ENCODE measurements at regions not wholly inside any gene's neighbourhood (a gene's known extent, or its start where the extent isn't known, plus 50 kb on each side); places are given as distances from the start of the nearest gene placed in this dataset.

GRCh38 chr3:190731596-190731995 lies 130.9 kb downstream of the GMNC start:
- Histone ChIP-seq H3K9me3 (replicated peaks in 1 of 11) (no peaks in the 10 kb centered on the region), H3K4me2 (no peak overlapping the region), H3K9ac (no peak overlapping the region), H3K36me3 (no peaks in the 10 kb centered on the region), H3K27ac (no peak overlapping the region), H4K20me1 (no peaks in the 10 kb centered on the region), H3K4me3 (no peak overlapping the region), H3K4me1 (peaks cover 0 to 17% (median 2%) of the 10 kb centered on the region in 10 experiments; a peak in 5 of 20 replicates), H3K27me3 (no peaks in the 10 kb centered on the region)
- no peak for TF ChIP-seq Cebpa-rat (IDR thresholded peaks at IDR 0.05)

GRCh38 chr3:190728574-190729246 lies 133.8 kb downstream of the GMNC start:
- TF ChIP-seq Cebpa-rat (IDR thresholded peaks at IDR 0.05): 0 out of 22 replicates have a peak, but pooled peaks of 1 of the 11 experiments have one; percentile 19
- Histone ChIP-seq H3K27me3 (no peaks in the 10 kb centered on the region), H3K4me3 (no peak overlapping the region), H3K4me1 (peaks cover 0 to 13% (median 2%) of the 10 kb centered on the region in 10 experiments; a peak in 5 of 20 replicates), H4K20me1 (no peaks in the 10 kb centered on the region), H3K9ac (no peak overlapping the region), H3K4me2 (peak overlapping the region in 1 of 11 experiments; percentile 3; a peak in 1 of 22 replicates), H3K27ac (no peak overlapping the region; a peak in 1 of 22 replicates), H3K9me3 (replicated peaks in 1 of 11) (no peaks in the 10 kb centered on the region), H3K36me3 (no peaks in the 10 kb centered on the region)

GRCh38 chr3:190722181-190722905 lies 140.2 kb downstream of the GMNC start:
- no peak overlapping the region for H3K9ac ChIP-seq
- no peak overlapping the region for H3K27ac ChIP-seq
- no peak for TF ChIP-seq Cebpa-rat (IDR thresholded peaks at IDR 0.05)
- no peaks in the 10 kb centered on the region for H4K20me1 ChIP-seq
- no peaks in the 10 kb centered on the region for H3K36me3 ChIP-seq
- H3K27me3 ChIP-seq: no peaks in the 10 kb centered on the region
- H3K9me3 ChIP-seq (replicated peaks in 1 of 11): no peaks in the 10 kb centered on the region
- H3K4me2 ChIP-seq: peak overlapping the region in 1 of 11 experiments; percentile 48; a peak in 1 of 22 replicates
- peaks cover 0 to 13% (median 7%) of the 10 kb centered on the region in 10 experiments; a peak in 13 of 20 replicates for H3K4me1 ChIP-seq
- H3K4me3 ChIP-seq: no peak overlapping the region

- H3K9ac ChIP-seq: no peak overlapping the region
- H3K4me3 ChIP-seq: no peak overlapping the region
- peak overlapping the region in 10 of 11 experiments; percentile 2 to 48 (median 24); a peak in 11 of 22 replicates for H3K4me2 ChIP-seq
- TF ChIP-seq Cebpa-rat (IDR thresholded peaks at IDR 0.05): no peak
- no peaks in the 10 kb centered on the region for H3K27me3 ChIP-seq
- H3K36me3 ChIP-seq: no peaks in the 10 kb centered on the region
- peaks cover 0 to 13% (median 7%) of the 10 kb centered on the region in 10 experiments; a peak in 13 of 20 replicates for H3K4me1 ChIP-seq
- H3K9me3 ChIP-seq (replicated peaks in 1 of 11): no peaks in the 10 kb centered on the region
- no peaks in the 10 kb centered on the region for H4K20me1 ChIP-seq
- H3K27ac ChIP-seq: no peak overlapping the region
These were observed 141.2 kb downstream of the GMNC start for GRCh38 chr3:190721330-190721729.

GRCh38 chr3:190718671-190719070 lies 143.8 kb downstream of the GMNC start:
- TF ChIP-seq Cebpa-rat (IDR thresholded peaks at IDR 0.05): no peak
- peaks cover 0 to 13% (median 7%) of the 10 kb centered on the region in 10 experiments; a peak in 13 of 20 replicates for H3K4me1 ChIP-seq
- H3K36me3 ChIP-seq: no peaks in the 10 kb centered on the region
- no peak overlapping the region for H3K4me2 ChIP-seq
- no peak overlapping the region for H3K9ac ChIP-seq
- H3K27me3 ChIP-seq: no peaks in the 10 kb centered on the region
- H4K20me1 ChIP-seq: no peaks in the 10 kb centered on the region
- no peaks in the 10 kb centered on the region for H3K9me3 ChIP-seq (replicated peaks in 1 of 11)
- H3K4me3 ChIP-seq: no peak overlapping the region
- no peak overlapping the region for H3K27ac ChIP-seq

GRCh38 chr3:190718097-190718496 lies 144.4 kb downstream of the GMNC start:
- H3K9ac ChIP-seq: no peak overlapping the region
- H4K20me1 ChIP-seq: no peaks in the 10 kb centered on the region
- H3K4me3 ChIP-seq: no peak overlapping the region
- H3K27me3 ChIP-seq: no peaks in the 10 kb centered on the region
- no peak overlapping the region for H3K27ac ChIP-seq
- H3K36me3 ChIP-seq: no peaks in the 10 kb centered on the region
- TF ChIP-seq Cebpa-rat (IDR thresholded peaks at IDR 0.05): no peak
- no peaks in the 10 kb centered on the region for H3K9me3 ChIP-seq (replicated peaks in 1 of 11)
- H3K4me2 ChIP-seq: no peak overlapping the region
- H3K4me1 ChIP-seq: peaks cover 0 to 13% (median 7%) of the 10 kb centered on the region in 10 experiments; a peak in 13 of 20 replicates

- H3K4me2 ChIP-seq: no peak overlapping the region
- no peak overlapping the region for H3K4me3 ChIP-seq
- no peak for TF ChIP-seq Cebpa-rat (IDR thresholded peaks at IDR 0.05)
- no peaks in the 10 kb centered on the region for H3K27me3 ChIP-seq
- H3K9ac ChIP-seq: no peak overlapping the region
- no peak overlapping the region for H3K27ac ChIP-seq
- H3K4me1 ChIP-seq: peaks cover 0 to 11% (median 7%) of the 10 kb centered on the region in 10 experiments; a peak in 13 of 20 replicates
- H4K20me1 ChIP-seq: no peaks in the 10 kb centered on the region
- H3K36me3 ChIP-seq: no peaks in the 10 kb centered on the region
- H3K9me3 ChIP-seq (replicated peaks in 1 of 11): no peaks in the 10 kb centered on the region
These were observed 145.5 kb downstream of the GMNC start for GRCh38 chr3:190716961-190717360.

GRCh38 chr3:190716211-190716610 lies 146.3 kb downstream of the GMNC start:
- no peak overlapping the region for H3K9ac ChIP-seq
- no peaks in the 10 kb centered on the region for H3K27me3 ChIP-seq
- peaks cover 0 to 3% (median 1%) of the 10 kb centered on the region in 10 experiments; a peak in 11 of 20 replicates for H3K4me1 ChIP-seq
- no peak overlapping the region for H3K4me3 ChIP-seq
- no peak overlapping the region for H3K4me2 ChIP-seq
- no peak for TF ChIP-seq Cebpa-rat (IDR thresholded peaks at IDR 0.05)
- H3K9me3 ChIP-seq (replicated peaks in 1 of 11): no peaks in the 10 kb centered on the region
- no peaks in the 10 kb centered on the region for H4K20me1 ChIP-seq
- no peak overlapping the region for H3K27ac ChIP-seq
- no peaks in the 10 kb centered on the region for H3K36me3 ChIP-seq

GRCh38 chr3:190710723-190711122 lies 151.8 kb downstream of the GMNC start:
- no peak overlapping the region for H3K27ac ChIP-seq
- no peaks in the 10 kb centered on the region for H4K20me1 ChIP-seq
- no peaks in the 10 kb centered on the region for H3K27me3 ChIP-seq
- no peaks in the 10 kb centered on the region for H3K36me3 ChIP-seq
- H3K9me3 ChIP-seq (replicated peaks in 1 of 11): no peaks in the 10 kb centered on the region
- no peak overlapping the region for H3K4me2 ChIP-seq
- no peak overlapping the region for H3K9ac ChIP-seq
- H3K4me1 ChIP-seq: no peaks in the 10 kb centered on the region
- no peak for TF ChIP-seq Cebpa-rat (IDR thresholded peaks at IDR 0.05)
- no peak overlapping the region for H3K4me3 ChIP-seq

Data from BLaER1 treated with 17β-estradiol and CSF1 and Interleukin-3, amounts not matched to agents 10 nM and 100 nM (cell line).